HEK293 (cell line): ENCODE measurements at regions not wholly inside any gene's neighbourhood (a gene's known extent, or its start where the extent isn't known, plus 50 kb on each side); places are given as distances from the start of the nearest gene placed in this dataset.

ENCODE experiments used
- CTCF ChIA-PET: fragments of 350-600 bp; formaldehyde crosslinking; extraction: SDS; loops from one replicate; lab custom pipeline; 2021; ENCODE audit warnings: antibody characterized with exemption; lab: Yijun Ruan, JAX
- POLR2A ChIA-PET: fragments of 300-600 bp; formaldehyde crosslinking; extraction: SDS; loops from one replicate; lab custom pipeline; 2020; ENCODE audit warnings: antibody characterized with exemption, inconsistent platforms; lab: Yijun Ruan, JAX
- H3K27ac ChIP-seq: fragments of 200-500 bp; sonication (Bioruptor generic); 2 replicates; pipeline ENCODE4 v1.5.1; 2014; ENCODE audit warnings: low read depth, low read length, control low read depth, inconsistent platforms; ENCODE audit errors: extremely low read depth
- H3K36me3 ChIP-seq, 2 experiments: fragments of 200-500 bp in 1 of 2; sonication (Bioruptor generic) in 1 of 2; 1 replicate in 1 of 2; 2 replicates in 1 of 2; pipeline ENCODE4 v1.5.1; 2014 to 2017; ENCODE audit warnings: inconsistent platforms in 2 of 2, low read length in 2 of 2; ENCODE audit not compliant: control insufficient read depth in 2 of 2, insufficient read depth in 1 of 2
- H3K4me1 ChIP-seq: fragments of 200-500 bp; sonication (Bioruptor generic); 2 replicates; pipeline ENCODE4 v1.5.1; 2014; ENCODE audit warnings: mild to moderate bottlenecking, low read length, inconsistent platforms; ENCODE audit not compliant: control insufficient read depth, insufficient read depth
- H3K4me3 ChIP-seq: 2 replicates; pipeline ENCODE4 v1.5.1; 2011; ENCODE audit warnings: low read depth, mild to moderate bottlenecking, control low read depth, low read length, moderate library complexity
- H3K9me3 ChIP-seq: fragments of 200-500 bp; sonication (Bioruptor generic); 2 replicates; pipeline ENCODE4 v1.5.1; 2014; ENCODE audit warnings: low read depth, low read length, inconsistent platforms; ENCODE audit not compliant: control insufficient read depth, insufficient read depth
- IKZF3 ChIP-seq: fragments of 450-650 bp; IDR thresholded peaks from 2 replicates; pipeline ENCODE4 v1.5.0; 2018; ENCODE audit warnings: missing biosample characterization, mild to moderate bottlenecking, missing genetic modification characterization, moderate library complexity
- REPIN1 ChIP-seq: fragments of 450-650 bp; formaldehyde crosslinking; IDR thresholded peaks from 2 replicates; pipeline ENCODE4 v1.5.1; 2017; ENCODE audit warnings: missing biosample characterization, missing genetic modification characterization, low read depth
- SP2 ChIP-seq: fragments of 450-650 bp; formaldehyde crosslinking; IDR thresholded peaks from 2 replicates; pipeline ENCODE4 v1.5.1; 2016; ENCODE audit warnings: missing biosample characterization, missing genetic modification characterization
- YY1 ChIP-seq: fragments of 450-650 bp; formaldehyde crosslinking; IDR thresholded peaks from 2 replicates; pipeline ENCODE4 v1.5.1; 2018; ENCODE audit warnings: missing biosample characterization, missing genetic modification characterization
- ZBTB8A ChIP-seq: fragments of 450-650 bp; formaldehyde crosslinking; IDR thresholded peaks from 2 replicates; pipeline ENCODE4 v1.5.1; 2016; ENCODE audit warnings: missing biosample characterization, missing genetic modification characterization
- ZEB2 ChIP-seq: fragments of 450-650 bp; formaldehyde crosslinking; IDR thresholded peaks from 2 replicates; pipeline ENCODE4 v1.5.1; 2016; ENCODE audit warnings: missing biosample characterization, missing genetic modification characterization
- ZFP37 ChIP-seq: fragments of 450-650 bp; formaldehyde crosslinking; IDR thresholded peaks from 2 replicates; pipeline ENCODE4 v1.5.1; 2016; ENCODE audit warnings: missing biosample characterization, missing genetic modification characterization
- ZNF155 ChIP-seq: fragments of 450-650 bp; formaldehyde crosslinking; IDR thresholded peaks from 2 replicates; pipeline ENCODE4 v1.5.1; 2016; ENCODE audit warnings: missing biosample characterization, missing genetic modification characterization
- ZNF174 ChIP-seq: fragments of 450-650 bp; formaldehyde crosslinking; IDR thresholded peaks from 2 replicates; pipeline ENCODE4 v1.5.0; 2017; ENCODE audit warnings: missing biosample characterization, mild to moderate bottlenecking, missing genetic modification characterization
- ZNF175 ChIP-seq: fragments of 450-650 bp; formaldehyde crosslinking; IDR thresholded peaks from 2 replicates; pipeline ENCODE4 v1.5.1; 2016; ENCODE audit warnings: missing biosample characterization, missing genetic modification characterization
- ZNF280D ChIP-seq: fragments of 450-650 bp; formaldehyde crosslinking; IDR thresholded peaks from 2 replicates; pipeline ENCODE4 v1.5.1; 2016; ENCODE audit warnings: missing biosample characterization, missing genetic modification characterization
- ZNF324 ChIP-seq: fragments of 450-650 bp; formaldehyde crosslinking; IDR thresholded peaks from 2 replicates; pipeline ENCODE4 v1.5.1; 2016; ENCODE audit warnings: missing biosample characterization, missing genetic modification characterization
- ZNF404 ChIP-seq: fragments of 450-650 bp; formaldehyde crosslinking; IDR thresholded peaks from 2 replicates; pipeline ENCODE4 v1.5.1; 2017; ENCODE audit warnings: missing biosample characterization, missing genetic modification characterization
- ZNF473 ChIP-seq: fragments of 450-650 bp; formaldehyde crosslinking; IDR thresholded peaks from 2 replicates; pipeline ENCODE4 v1.5.1; 2017; ENCODE audit warnings: missing biosample characterization, missing genetic modification characterization
- ZNF530 ChIP-seq: fragments of 450-650 bp; formaldehyde crosslinking; IDR thresholded peaks from 2 replicates; pipeline ENCODE4 v1.5.1; 2016; ENCODE audit warnings: low read depth, missing biosample characterization, missing genetic modification characterization
- ZNF560 ChIP-seq: fragments of 450-650 bp; formaldehyde crosslinking; IDR thresholded peaks from 2 replicates; pipeline ENCODE4 v1.5.1; 2017; ENCODE audit warnings: missing biosample characterization, missing genetic modification characterization, borderline replicate concordance
- ZNF585B ChIP-seq: fragments of 450-650 bp; formaldehyde crosslinking; IDR thresholded peaks from 2 replicates; pipeline ENCODE4 v1.5.1; 2016; ENCODE audit warnings: missing biosample characterization, missing genetic modification characterization
- ZNF621 ChIP-seq: fragments of 450-650 bp; formaldehyde crosslinking; IDR thresholded peaks from 2 replicates; pipeline ENCODE4 v1.5.1; 2017; ENCODE audit warnings: missing biosample characterization, missing genetic modification characterization
- ZNF623 ChIP-seq: fragments of 450-650 bp; formaldehyde crosslinking; IDR thresholded peaks from 2 replicates; pipeline ENCODE4 v1.5.1; 2016; ENCODE audit warnings: missing biosample characterization, missing genetic modification characterization
- ZNF658 ChIP-seq: fragments of 450-650 bp; formaldehyde crosslinking; IDR thresholded peaks from 2 replicates; pipeline ENCODE4; 2016; ENCODE audit warnings: missing biosample characterization, missing genetic modification characterization
- ZNF701 ChIP-seq: fragments of 450-650 bp; formaldehyde crosslinking; IDR thresholded peaks from 2 replicates; pipeline ENCODE4 v1.5.1; 2016; ENCODE audit warnings: missing biosample characterization, missing genetic modification characterization
- TF ChIP-seq, protein P1 (sequence below): fragments of 450-650 bp; formaldehyde crosslinking; IDR thresholded peaks from 2 replicates; pipeline ENCODE4 v1.5.1; 2016; ENCODE audit warnings: missing biosample characterization, missing genetic modification characterization
- TF ChIP-seq, protein P2 (sequence below): fragments of 450-650 bp; formaldehyde crosslinking; IDR thresholded peaks from 2 replicates; pipeline ENCODE4 v1.5.0; 2017; ENCODE audit warnings: missing biosample characterization, missing genetic modification characterization, borderline replicate concordance

DNA sequence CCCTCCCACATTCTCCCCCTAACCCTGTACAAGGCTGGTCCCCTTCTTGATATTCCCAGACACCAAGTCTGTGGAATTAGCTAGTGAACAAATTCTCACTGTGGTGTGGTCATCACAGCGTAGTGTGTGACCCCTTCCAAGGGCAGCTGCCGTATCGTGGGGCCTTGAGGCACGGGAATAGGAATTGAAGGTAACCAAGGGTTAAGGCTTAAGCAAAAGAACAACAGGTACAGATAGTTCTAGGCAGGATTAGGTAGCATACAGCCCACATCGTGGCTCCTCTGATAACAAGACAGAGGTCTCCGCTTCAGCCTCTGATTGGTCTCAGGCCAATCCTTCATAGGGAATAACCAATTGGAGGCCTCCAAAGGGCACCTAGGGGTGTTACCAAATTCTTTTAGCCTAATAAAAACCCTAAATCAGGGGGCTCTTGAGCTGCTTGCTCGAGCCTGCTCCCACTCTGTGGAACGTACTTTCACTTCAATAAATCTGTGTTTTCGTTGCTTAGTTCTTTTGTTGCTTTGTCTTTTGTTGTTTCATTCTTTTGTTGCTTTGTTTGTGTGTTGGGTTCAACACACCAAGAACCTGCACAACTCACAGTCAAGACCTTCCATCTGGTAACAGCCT is 64.7 kb downstream of the GPR6 start (continued):
- TF ChIP-seq ZNF280D (tag by site-specific recombination) (no peak), ZEB2 (tag by site-specific recombination) (no peak), ZFP37 (tag by site-specific recombination) (no peak), ZNF530 (no peak), IKZF3 (tag by site-specific recombination) (no peak), ZBTB8A (tag by site-specific recombination) (no peak)

DNA sequence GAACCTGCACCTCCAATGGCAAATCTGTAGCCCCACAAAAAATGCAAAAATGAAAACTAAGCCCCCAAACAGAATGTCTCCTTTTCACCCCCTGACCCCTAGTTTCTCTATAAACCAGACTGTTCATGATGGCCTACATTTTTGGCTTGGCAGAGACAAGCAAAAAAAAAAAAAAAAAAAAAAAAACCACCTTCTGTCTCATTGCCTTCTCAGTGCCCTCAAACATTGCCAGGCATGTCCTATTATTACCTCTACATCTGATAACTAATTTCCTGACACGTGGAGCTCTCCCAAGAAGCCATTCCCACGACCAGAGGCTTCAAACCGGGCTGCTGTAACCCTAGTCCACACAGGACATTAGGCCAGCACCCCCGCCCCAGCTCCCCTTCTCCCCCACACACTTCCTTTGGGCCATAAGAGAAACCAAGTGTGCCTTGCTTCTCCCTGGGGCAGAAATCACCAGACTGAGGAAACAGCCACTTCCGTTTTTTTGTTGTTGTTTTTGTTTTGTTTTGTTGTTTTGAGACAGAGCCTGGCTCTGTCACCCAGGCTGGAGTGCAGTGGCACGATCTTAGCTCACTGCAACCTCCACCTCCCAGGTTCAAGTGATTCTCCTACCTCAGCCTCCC is 65.4 kb downstream of the GPR6 start:
- no peak overlapping the region for H3K27ac ChIP-seq
- no peaks in the 10 kb centered on the region for H3K4me1 ChIP-seq
- no peak overlapping the region for H3K4me3 ChIP-seq
- POLR2A ChIA-PET, result no interaction called here
- CTCF ChIA-PET, result interaction anchor here (1.0 to 1.7 kb wide), 5 partner anchors 10 to 346 kb away, joined by 3 to 5 read pairs (median 4); no protein-coding TSS in a partner anchor
- no peaks in the 10 kb centered on the region for H3K9me3 ChIP-seq
- TF ChIP-seq ZNF585B (tag by site-specific recombination) (no peak), ZNF473 (no peak), ZNF324 (tag by site-specific recombination) (no peak), ZNF404 (no peak), REPIN1 (tag by site-specific recombination) (no peak), YY1 (tag by site-specific recombination) (no peak), ZNF174 (tag by site-specific recombination) (no peak), SP2 (no peak), ZNF621 (no peak), ZNF560 (no peak), ZNF623 (tag by site-specific recombination) (no peak), ZNF175 (tag by site-specific recombination) (no peak), ZNF155 (no peak), ZNF658 (tag by site-specific recombination) (no peak), ZNF701 (tag by site-specific recombination) (no peak)
- TF ChIP-seq, protein P1, sequence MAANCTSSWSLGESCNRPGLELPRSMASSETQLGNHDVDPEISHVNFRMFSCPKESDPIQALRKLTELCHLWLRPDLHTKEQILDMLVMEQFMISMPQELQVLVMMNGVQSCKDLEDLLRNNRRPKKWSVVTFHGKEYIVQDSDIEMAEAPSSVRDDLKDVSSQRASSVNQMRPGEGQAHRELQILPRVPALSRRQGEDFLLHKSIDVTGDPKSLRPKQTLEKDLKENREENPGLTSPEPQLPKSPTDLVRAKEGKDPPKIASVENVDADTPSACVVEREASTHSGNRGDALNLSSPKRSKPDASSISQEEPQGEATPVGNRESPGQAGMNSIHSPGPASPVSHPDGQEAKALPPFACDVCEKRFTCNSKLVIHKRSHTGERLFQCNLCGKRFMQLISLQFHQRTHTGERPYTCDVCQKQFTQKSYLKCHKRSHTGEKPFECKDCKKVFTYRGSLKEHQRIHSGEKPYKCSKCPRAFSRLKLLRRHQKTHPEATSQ (tag by site-specific recombination), result no peak
- TF ChIP-seq, protein P2, sequence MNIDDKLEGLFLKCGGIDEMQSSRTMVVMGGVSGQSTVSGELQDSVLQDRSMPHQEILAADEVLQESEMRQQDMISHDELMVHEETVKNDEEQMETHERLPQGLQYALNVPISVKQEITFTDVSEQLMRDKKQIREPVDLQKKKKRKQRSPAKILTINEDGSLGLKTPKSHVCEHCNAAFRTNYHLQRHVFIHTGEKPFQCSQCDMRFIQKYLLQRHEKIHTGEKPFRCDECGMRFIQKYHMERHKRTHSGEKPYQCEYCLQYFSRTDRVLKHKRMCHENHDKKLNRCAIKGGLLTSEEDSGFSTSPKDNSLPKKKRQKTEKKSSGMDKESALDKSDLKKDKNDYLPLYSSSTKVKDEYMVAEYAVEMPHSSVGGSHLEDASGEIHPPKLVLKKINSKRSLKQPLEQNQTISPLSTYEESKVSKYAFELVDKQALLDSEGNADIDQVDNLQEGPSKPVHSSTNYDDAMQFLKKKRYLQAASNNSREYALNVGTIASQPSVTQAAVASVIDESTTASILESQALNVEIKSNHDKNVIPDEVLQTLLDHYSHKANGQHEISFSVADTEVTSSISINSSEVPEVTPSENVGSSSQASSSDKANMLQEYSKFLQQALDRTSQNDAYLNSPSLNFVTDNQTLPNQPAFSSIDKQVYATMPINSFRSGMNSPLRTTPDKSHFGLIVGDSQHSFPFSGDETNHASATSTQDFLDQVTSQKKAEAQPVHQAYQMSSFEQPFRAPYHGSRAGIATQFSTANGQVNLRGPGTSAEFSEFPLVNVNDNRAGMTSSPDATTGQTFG (tag by site-specific recombination), result no peak
- H3K36me3 ChIP-seq, result no peaks in the 10 kb centered on the region
